OCI-LY3 (cell line): ENCODE measurements at regions not wholly inside any gene's neighbourhood (a gene's known extent, or its start where the extent isn't known, plus 50 kb on each side); places are given as distances from the start of the nearest gene placed in this dataset.

Source experiments
- CTCF ChIP-seq: fragments of 200-600, 300-600 bp; sonication (generic); IDR thresholded peaks from 2 replicates; pipeline ENCODE4 v1.5.1; 2014; ENCODE audit warnings: antibody characterized with exemption, low read length, low read depth
- EZH2phosphoT487 ChIP-seq: fragments of 200-600 bp; shearing (Covaris generic); IDR thresholded peaks from 2 replicates; pipeline ENCODE4 v1.6.1; 2018; ENCODE audit warnings: antibody characterized with exemption, mixed run types, low read depth

- TF ChIP-seq CTCF, result no peak
- TF ChIP-seq EZH2phosphoT487, result no peak
Observed at GRCh38 chr13:47076500-47076899, 179.6 kb upstream of the HTR2A start.
